CD14-positive monocyte (primary cell): ENCODE measurements at regions not wholly inside any gene's neighbourhood (a gene's known extent, or its start where the extent isn't known, plus 50 kb on each side); places are given as distances from the start of the nearest gene placed in this dataset.

Experiments
- DNase-seq, 3 donors: peaks; one replicate each; pipeline ENCODE4 v3.0.0-alpha.2; 2011 to 2022
- H2AFZ ChIP-seq: 2 replicates; pipeline ENCODE4 v1.6.0; 2012; ENCODE audit warnings: mild to moderate bottlenecking, low read depth, low read length, inconsistent platforms; ENCODE audit not compliant: insufficient read depth, poor library complexity, severe bottlenecking
- H3K27ac ChIP-seq, 2 donors: 1 replicate in 1 of 2; 2 replicates in 1 of 2; pipeline ENCODE4 v1.5.1; 2012 to 2013; ENCODE audit warnings: low read length in 2 of 2, control low read depth in 1 of 2, inconsistent platforms in 1 of 2, low read depth in 1 of 2, mild to moderate bottlenecking in 1 of 2
- H3K27me3 ChIP-seq, 2 donors: one replicate each; pipeline versions ENCODE4 v1.6.0 to v1.6.1; 2011 to 2013; ENCODE audit warnings: low read length in 2 of 2; ENCODE audit not compliant: control insufficient read depth in 2 of 2, insufficient read depth in 2 of 2
- H3K36me3 ChIP-seq, 2 donors: replicated peaks in 1 of 2; 1 replicate in 1 of 2; 2 replicates in 1 of 2; pipeline versions ENCODE4 v1.5.1 to v1.6.1; 2012 to 2013; ENCODE audit warnings: low read length in 2 of 2, control low read depth in 1 of 2, inconsistent platforms in 1 of 2, mild to moderate bottlenecking in 1 of 2; ENCODE audit not compliant: insufficient read depth in 2 of 2, control insufficient read depth in 1 of 2
- H3K4me1 ChIP-seq, 2 donors: 1 replicate in 1 of 2; 2 replicates in 1 of 2; pipeline versions ENCODE4 v1.5.1 to v1.6.1; 2012 to 2013; ENCODE audit warnings: low read length in 2 of 2, control low read depth in 1 of 2, inconsistent platforms in 1 of 2, mild to moderate bottlenecking in 1 of 2, moderate library complexity in 1 of 2; ENCODE audit not compliant: insufficient read depth in 2 of 2, control insufficient read depth in 1 of 2
- H3K4me2 ChIP-seq: replicated peaks from 2 replicates; pipeline ENCODE3; 2012; ENCODE audit warnings: low read length, moderate library complexity, mild to moderate bottlenecking; ENCODE audit not compliant: poor library complexity, severe bottlenecking; ENCODE audit errors: extremely low read depth
- H3K4me3 ChIP-seq, 3 experiments: fragments of 200-600 bp in 1 of 3; sonication (generic) in 1 of 3; replicated peaks in 1 of 3; 1 replicate in 2 of 3; 2 replicates in 1 of 3; pipeline ENCODE4 v1.5.1; 2011 to 2013; ENCODE audit warnings: low read length in 3 of 3, mild to moderate bottlenecking in 3 of 3, control low read depth in 2 of 3, low read depth in 2 of 3, inconsistent platforms in 1 of 3, moderate library complexity in 1 of 3
- H3K79me2 ChIP-seq: 2 replicates; pipeline ENCODE4 v1.6.0; 2012; ENCODE audit warnings: mild to moderate bottlenecking, control low read depth, inconsistent platforms, low read length, moderate library complexity; ENCODE audit not compliant: insufficient read depth
- H3K9ac ChIP-seq: 2 replicates; pipeline ENCODE4 v1.6.0; 2017; ENCODE audit warnings: low read length, mild to moderate bottlenecking; ENCODE audit not compliant: insufficient read depth, poor library complexity, severe bottlenecking
- H3K9me3 ChIP-seq, 2 donors: replicated peaks in 1 of 2; 1 replicate in 1 of 2; 2 replicates in 1 of 2; pipeline versions ENCODE4 v1.5.1 to v1.6.1; 2012 to 2013; ENCODE audit warnings: low read length in 2 of 2, control low read depth in 1 of 2; ENCODE audit not compliant: control insufficient read depth in 1 of 2, insufficient read depth in 1 of 2
- H4K20me1 ChIP-seq: 2 replicates; pipeline ENCODE4 v1.6.0; 2012; ENCODE audit warnings: mild to moderate bottlenecking, low read length, control low read depth, moderate library complexity; ENCODE audit not compliant: insufficient read depth
- H3K27ac Mint-ChIP-seq, 7 donors: one replicate each; pipeline ENCODE4 v1.8.0; 2020; ENCODE audit warnings: mild to moderate bottlenecking in 7 of 7, mixed read lengths in 7 of 7, moderate library complexity in 6 of 7, inconsistent platforms in 2 of 7
- H3K27me3 Mint-ChIP-seq, 3 donors: one replicate each; pipeline ENCODE4 v1.8.0; 2021 to 2022; ENCODE audit warnings: low read depth in 3 of 3, mild to moderate bottlenecking in 3 of 3, mixed read lengths in 3 of 3, moderate library complexity in 3 of 3, inconsistent platforms in 1 of 3
- H3K36me3 Mint-ChIP-seq, 2 donors: one replicate each; pipeline ENCODE4 v1.8.0; 2020; ENCODE audit warnings: mixed read lengths in 2 of 2, inconsistent platforms in 1 of 2, mild to moderate bottlenecking in 1 of 2
- H3K4me1 Mint-ChIP-seq: one replicate; pipeline ENCODE4 v1.8.0; 2020; ENCODE audit warnings: mild to moderate bottlenecking, mixed read lengths
- H3K4me3 Mint-ChIP-seq, 2 donors: one replicate each; pipeline ENCODE4 v1.8.0; 2020; ENCODE audit warnings: mild to moderate bottlenecking in 2 of 2, mixed read lengths in 2 of 2, moderate library complexity in 1 of 2
- H3K9me3 Mint-ChIP-seq, 7 donors: one replicate each; pipeline ENCODE4 v1.8.0; 2020 to 2022; ENCODE audit warnings: mixed read lengths in 7 of 7, mild to moderate bottlenecking in 6 of 7, moderate library complexity in 6 of 7, inconsistent platforms in 2 of 7
- WGBS: methylation state at CpG from one replicate; pipeline ENCODE4 v1.1.5; 2013; ENCODE audit warnings: missing lambda C conversion rate; ENCODE audit not compliant: insufficient coverage; 5-methylcytosine and 5-hydroxymethylcytosine counted together
- intact Hi-C, 2 donors: fragments of 100-400 bp; cut with micrococcal nuclease; formaldehyde crosslinking; loops; one replicate each; pipeline versions ENCODE4 v1.15.0 to v1.15.1; 2023
- TF ChIP-seq, protein P1 (sequence below): fragments of 200-600 bp; IDR thresholded peaks from one replicate; pipeline ENCODE4 v1.8.0; 2022; ENCODE audit warnings: antibody characterized with exemption, mild to moderate bottlenecking

DNA sequence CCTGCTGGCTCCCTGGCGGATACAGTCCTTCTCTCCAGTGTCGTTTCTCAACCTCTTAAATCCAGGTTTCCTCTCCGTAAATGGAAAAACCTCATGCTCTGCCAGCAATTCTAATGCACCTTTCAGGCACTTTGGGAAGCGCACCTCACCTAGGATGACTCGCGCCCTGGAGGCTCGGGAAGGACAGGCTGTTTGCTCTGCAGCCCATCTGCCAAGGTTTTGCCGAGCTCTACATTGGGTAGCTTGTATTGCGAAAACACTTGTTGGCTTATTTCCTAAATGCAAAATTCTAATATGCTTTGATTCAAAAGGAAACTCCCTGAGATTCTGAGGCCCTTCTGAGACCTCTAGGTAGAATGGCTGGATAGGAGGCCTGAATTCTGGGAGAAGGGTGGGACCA is 102.6 kb upstream of the MLN start:
- no peaks in the 10 kb centered on the region for H3K36me3 ChIP-seq
- no peak overlapping the region for H3K27ac ChIP-seq
- no peak overlapping the region for H2AFZ ChIP-seq
- H3K4me1 ChIP-seq: no peaks in the 10 kb centered on the region
- Mint-ChIP-seq H3K4me1 (peaks cover 25% of the 10 kb centered on the region), H3K9me3 (no peaks in the 10 kb centered on the region), H3K27ac (no peak overlapping the region), H3K4me3 (no peak overlapping the region), H3K36me3 (no peaks in the 10 kb centered on the region), H3K27me3 (peaks cover 14 to 21% (median 17%) of the 10 kb centered on the region in 3 donors)
- no peak overlapping the region for H3K4me2 ChIP-seq
- H3K79me2 ChIP-seq: no peaks in the 10 kb centered on the region
- TF ChIP-seq, protein P1, sequence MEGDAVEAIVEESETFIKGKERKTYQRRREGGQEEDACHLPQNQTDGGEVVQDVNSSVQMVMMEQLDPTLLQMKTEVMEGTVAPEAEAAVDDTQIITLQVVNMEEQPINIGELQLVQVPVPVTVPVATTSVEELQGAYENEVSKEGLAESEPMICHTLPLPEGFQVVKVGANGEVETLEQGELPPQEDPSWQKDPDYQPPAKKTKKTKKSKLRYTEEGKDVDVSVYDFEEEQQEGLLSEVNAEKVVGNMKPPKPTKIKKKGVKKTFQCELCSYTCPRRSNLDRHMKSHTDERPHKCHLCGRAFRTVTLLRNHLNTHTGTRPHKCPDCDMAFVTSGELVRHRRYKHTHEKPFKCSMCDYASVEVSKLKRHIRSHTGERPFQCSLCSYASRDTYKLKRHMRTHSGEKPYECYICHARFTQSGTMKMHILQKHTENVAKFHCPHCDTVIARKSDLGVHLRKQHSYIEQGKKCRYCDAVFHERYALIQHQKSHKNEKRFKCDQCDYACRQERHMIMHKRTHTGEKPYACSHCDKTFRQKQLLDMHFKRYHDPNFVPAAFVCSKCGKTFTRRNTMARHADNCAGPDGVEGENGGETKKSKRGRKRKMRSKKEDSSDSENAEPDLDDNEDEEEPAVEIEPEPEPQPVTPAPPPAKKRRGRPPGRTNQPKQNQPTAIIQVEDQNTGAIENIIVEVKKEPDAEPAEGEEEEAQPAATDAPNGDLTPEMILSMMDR: no peak
- H3K9me3 ChIP-seq: no peaks in the 10 kb centered on the region
- H3K9ac ChIP-seq: no peak overlapping the region
- WGBS: 92% methylated on average over 4 of the region's 9 CpGs
- no peak for DNase-seq
- no peak overlapping the region for H3K4me3 ChIP-seq
- intact Hi-C loops: no loop called here
- no peaks in the 10 kb centered on the region for H4K20me1 ChIP-seq
- H3K27me3 ChIP-seq: no peaks in the 10 kb centered on the region

DNA sequence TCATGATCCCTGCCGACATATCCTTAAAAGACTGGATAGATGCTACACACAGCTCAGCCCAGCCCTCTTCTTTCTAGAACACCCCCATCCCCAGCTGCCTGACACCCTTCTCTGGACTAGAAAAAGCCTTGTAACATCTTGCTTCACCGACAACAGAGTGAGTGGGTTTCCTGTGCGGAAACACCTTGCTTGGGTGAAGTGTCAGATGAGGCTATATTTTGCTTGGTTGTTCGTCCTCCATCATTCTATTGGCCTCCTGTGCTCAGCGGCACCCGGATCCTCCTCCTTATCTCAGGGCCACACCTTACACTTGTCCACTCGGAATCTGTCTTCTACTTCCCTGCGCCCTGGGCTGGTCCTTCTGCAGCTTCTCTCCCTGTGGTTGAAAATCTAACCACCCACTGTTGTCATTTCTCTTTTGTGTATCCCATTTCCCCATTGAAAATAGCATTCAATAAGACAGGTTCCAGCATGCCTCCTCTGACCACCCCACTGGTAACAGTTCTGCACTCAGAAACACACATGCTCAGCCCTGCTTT is 101.3 kb upstream of the MLN start:
- peak overlapping the region in 1 of 7 donors; percentile 16 for H3K27ac Mint-ChIP-seq
- no peaks in the 10 kb centered on the region for H3K27me3 ChIP-seq
- H2AFZ ChIP-seq: no peak overlapping the region
- H3K4me3 ChIP-seq: no peak overlapping the region
- no peak overlapping the region for H3K4me2 ChIP-seq
- 8% methylated on average over 5 of the region's 8 CpGs for WGBS
- H3K9me3 Mint-ChIP-seq: no peaks in the 10 kb centered on the region
- no peaks in the 10 kb centered on the region for H3K36me3 ChIP-seq
- no peaks in the 10 kb centered on the region for H4K20me1 ChIP-seq
- H3K27me3 Mint-ChIP-seq: peaks cover 14 to 23% (median 17%) of the 10 kb centered on the region in 3 donors
- H3K36me3 Mint-ChIP-seq: no peaks in the 10 kb centered on the region
- no peak for DNase-seq
- intact Hi-C loops: no loop called here
- no peak overlapping the region for H3K4me3 Mint-ChIP-seq
- H3K4me1 ChIP-seq: no peaks in the 10 kb centered on the region
- H3K4me1 Mint-ChIP-seq: peaks cover 25% of the 10 kb centered on the region
- H3K79me2 ChIP-seq: no peaks in the 10 kb centered on the region
- no peak overlapping the region for H3K27ac ChIP-seq
- H3K9ac ChIP-seq: no peak overlapping the region
- TF ChIP-seq, protein P1: no peak
- H3K9me3 ChIP-seq: no peaks in the 10 kb centered on the region
